Tibial nerve (tissue), 4 donors: ENCODE measurements at regions not wholly inside any gene's neighbourhood (a gene's known extent, or its start where the extent isn't known, plus 50 kb on each side); places are given as distances from the start of the nearest gene placed in this dataset.

Experiments
- DNase-seq, 2 donors: peaks; one replicate each; pipeline ENCODE4 v3.0.0-alpha.2; 2019; ENCODE audit warnings: low spot score in 2 of 2
- H3K27ac ChIP-seq, 4 donors: fragments of 200-600 bp; sonication (generic) in 3 of 4; one replicate each; pipeline ENCODE4 v1.5.1; 2017 to 2019; ENCODE audit warnings: mild to moderate bottlenecking in 1 of 4
- H3K27me3 ChIP-seq, 2 donors: fragments of 200-600 bp; sonication (generic) in 1 of 2; one replicate each; pipeline versions ENCODE4 v1.5.1 to v1.6.0; 2017 to 2019
- H3K36me3 ChIP-seq, 3 donors: fragments of 200-600 bp; sonication (generic); one replicate each; pipeline ENCODE4 v1.5.1; 2018 to 2019
- H3K4me1 ChIP-seq, 4 donors: fragments of 200-600 bp; sonication (generic) in 3 of 4; one replicate each; pipeline ENCODE4 v1.5.1; 2017 to 2019
- H3K4me3 ChIP-seq, 4 donors: fragments of 200-600 bp; sonication (generic) in 3 of 4; one replicate each; pipeline ENCODE4 v1.5.1; 2017 to 2019; ENCODE audit warnings: mild to moderate bottlenecking in 1 of 4, moderate library complexity in 1 of 4
- H3K9me3 ChIP-seq, 4 donors: fragments of 200-600 bp; sonication (generic) in 3 of 4; one replicate each; pipeline ENCODE4 v1.5.1; 2017 to 2019
- CTCF ChIP-seq, 5 experiments: fragments of 200-600 bp in 3 of 5; fragments of 450-650 bp in 2 of 5; sonication (generic) in 3 of 5; IDR thresholded peaks; one replicate each; pipeline ENCODE4 v1.5.1; 2016 to 2019; ENCODE audit warnings: antibody characterized with exemption in 5 of 5, mild to moderate bottlenecking in 3 of 5, moderate library complexity in 2 of 5
- EP300 ChIP-seq, 2 donors: sonication (generic); formaldehyde crosslinking; IDR thresholded peaks; one replicate each; pipeline ENCODE4 v1.6.1; 2017; ENCODE audit warnings: antibody characterized with exemption in 2 of 2, mild to moderate bottlenecking in 1 of 2
- POLR2A ChIP-seq, 2 donors: fragments of 450-650 bp; IDR thresholded peaks; one replicate each; pipeline ENCODE4 v1.6.1; 2017; ENCODE audit warnings: antibody characterized with exemption in 2 of 2, mild to moderate bottlenecking in 2 of 2, moderate library complexity in 2 of 2
- WGBS, 2 donors: methylation state at CpG; one replicate each; pipeline ENCODE4 v1.1.5; 2018; 5-methylcytosine and 5-hydroxymethylcytosine counted together

- H3K36me3 ChIP-seq: no peaks in the 10 kb centered on the region
- H3K27ac ChIP-seq: no peak overlapping the region
- H3K9me3 ChIP-seq: no peaks in the 10 kb centered on the region
- H3K4me3 ChIP-seq: no peak overlapping the region
- no peak for TF ChIP-seq POLR2A (IDR thresholded peaks at IDR 0.05)
- TF ChIP-seq CTCF (IDR thresholded peaks at IDR 0.05): no peak
- TF ChIP-seq EP300 (IDR thresholded peaks at IDR 0.05): no peak
- H3K4me1 ChIP-seq: no peaks in the 10 kb centered on the region
- DNase-seq: no peak
- no peaks in the 10 kb centered on the region for H3K27me3 ChIP-seq
Measured at GRCh38 chr5:166594567-166594966, 1696.9 kb upstream of the WWC1 start.

- WGBS, 2 donors: 52 to 53% methylated on average over 7 of the region's 7 CpGs
- TF ChIP-seq POLR2A (IDR thresholded peaks at IDR 0.05): no peak
- no peak for TF ChIP-seq EP300 (IDR thresholded peaks at IDR 0.05)
- TF ChIP-seq CTCF (IDR thresholded peaks at IDR 0.05): no peak
- no peaks in the 10 kb centered on the region for H3K4me1 ChIP-seq
- H3K27ac ChIP-seq: no peak overlapping the region
- H3K27me3 ChIP-seq: no peaks in the 10 kb centered on the region
- H3K9me3 ChIP-seq: no peaks in the 10 kb centered on the region
- DNase-seq: no peak
- H3K4me3 ChIP-seq: no peak overlapping the region
- H3K36me3 ChIP-seq: no peaks in the 10 kb centered on the region
Measured at GRCh38 chr5:166595274-166595951, 1696.0 kb upstream of the WWC1 start.

- WGBS, 2 donors: 75 to 83% methylated on average over 7 of the region's 7 CpGs
- Histone ChIP-seq H3K27me3 (no peaks in the 10 kb centered on the region), H3K27ac (no peak overlapping the region), H3K4me1 (no peaks in the 10 kb centered on the region), H3K9me3 (no peaks in the 10 kb centered on the region), H3K4me3 (no peak overlapping the region), H3K36me3 (no peaks in the 10 kb centered on the region)
- DNase-seq: no peak
- TF ChIP-seq POLR2A (IDR thresholded peaks at IDR 0.05) (no peak), EP300 (IDR thresholded peaks at IDR 0.05) (no peak)
Measured at GRCh38 chr5:166596043-166596442, 1695.4 kb upstream of the WWC1 start.

- TF ChIP-seq EP300 (IDR thresholded peaks at IDR 0.05): no peak
- no peak for TF ChIP-seq POLR2A (IDR thresholded peaks at IDR 0.05)
- no peak for TF ChIP-seq CTCF (IDR thresholded peaks at IDR 0.05)
- Histone ChIP-seq H3K27ac (no peak overlapping the region), H3K4me1 (no peaks in the 10 kb centered on the region), H3K36me3 (no peaks in the 10 kb centered on the region), H3K9me3 (peaks cover 0 to 2% (median 0%) of the 10 kb centered on the region in 4 donors), H3K4me3 (no peak overlapping the region), H3K27me3 (no peaks in the 10 kb centered on the region)
- 82 to 86% methylated on average over 2 of the region's 2 CpGs for WGBS, 2 donors
- no peak for DNase-seq
Measured at GRCh38 chr5:166602271-166602670, 1689.2 kb upstream of the WWC1 start.

- Histone ChIP-seq H3K27me3 (no peaks in the 10 kb centered on the region), H3K4me1 (no peaks in the 10 kb centered on the region), H3K36me3 (no peaks in the 10 kb centered on the region), H3K9me3 (no peaks in the 10 kb centered on the region), H3K27ac (no peak overlapping the region), H3K4me3 (no peak overlapping the region)
- WGBS, 2 donors: 79 to 82% methylated on average over 4 of the region's 4 CpGs
- no peak for DNase-seq
- TF ChIP-seq POLR2A (IDR thresholded peaks at IDR 0.05): no peak
- no peak for TF ChIP-seq EP300 (IDR thresholded peaks at IDR 0.05)
- TF ChIP-seq CTCF (IDR thresholded peaks at IDR 0.05): no peak
Measured at GRCh38 chr5:166617507-166617906, 1673.9 kb upstream of the WWC1 start.

GRCh38 chr5:166618526-166618925, 1672.9 kb upstream of the WWC1 start:
- no peak overlapping the region for H3K27ac ChIP-seq
- TF ChIP-seq EP300 (IDR thresholded peaks at IDR 0.05): no peak
- TF ChIP-seq POLR2A (IDR thresholded peaks at IDR 0.05): no peak
- TF ChIP-seq CTCF (IDR thresholded peaks at IDR 0.05): no peak

More at GRCh38 chr5:166618526-166618925, 1672.9 kb upstream of the WWC1 start:
- Histone ChIP-seq H3K36me3 (no peaks in the 10 kb centered on the region), H3K4me3 (no peak overlapping the region), H3K9me3 (no peaks in the 10 kb centered on the region), H3K4me1 (no peaks in the 10 kb centered on the region), H3K27me3 (no peaks in the 10 kb centered on the region)
- no peak for DNase-seq
- 51 to 60% methylated on average over 5 of the region's 5 CpGs for WGBS, 2 donors
